HG02759 (cell line): ENCODE measurements at regions not wholly inside any gene's neighbourhood (a gene's known extent, or its start where the extent isn't known, plus 50 kb on each side); places are given as distances from the start of the nearest gene placed in this dataset.

ENCODE experiments used
- ATAC-seq: cut with Tn5 transposase; IDR thresholded peaks from one replicate; pipeline ENCODE4 v1.9.1; 2021; ENCODE audit warnings: mild to moderate bottlenecking, moderate library complexity; ENCODE audit not compliant: unreplicated experiment

GRCh38 chr13:38518328-38518727 lies 168.5 kb upstream of the FREM2 start:
- ATAC-seq = no peak

DNA sequence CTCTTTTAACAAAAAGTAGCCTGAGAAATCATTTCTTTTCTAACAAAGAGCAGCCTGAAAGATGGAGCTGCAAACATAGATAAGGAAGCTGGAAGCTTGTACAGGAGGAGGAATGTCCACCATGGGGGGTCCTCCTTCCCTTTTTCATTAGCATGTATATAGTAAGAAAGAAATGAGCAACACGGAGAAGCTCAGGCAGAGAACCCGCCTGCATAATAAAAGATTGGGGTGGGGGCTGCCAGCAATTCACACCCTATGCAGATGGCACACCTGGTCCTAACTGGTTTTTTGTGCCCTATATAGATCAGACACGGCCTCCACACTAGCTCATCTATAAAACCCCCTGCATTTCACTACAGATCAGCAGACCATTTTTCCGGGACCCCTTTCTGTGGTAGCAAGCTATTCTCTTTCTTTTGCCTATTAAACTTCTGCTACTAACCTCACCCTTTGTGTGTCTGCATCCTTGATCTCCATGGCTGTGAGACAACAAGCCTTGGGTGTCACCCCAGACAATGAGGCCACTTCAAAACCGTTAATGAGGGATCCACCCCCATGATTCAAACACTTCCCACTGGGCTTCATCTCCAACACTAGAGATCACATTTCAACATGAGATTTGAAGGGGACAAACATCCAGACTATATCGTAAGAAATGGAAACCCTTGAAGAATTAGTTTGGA lies 167.5 kb upstream of the FREM2 start:
- ATAC-seq = no peak

- ATAC-seq = no peak
Measured at GRCh38 chr13:38520041-38520440, 166.8 kb upstream of the FREM2 start.

DNA sequence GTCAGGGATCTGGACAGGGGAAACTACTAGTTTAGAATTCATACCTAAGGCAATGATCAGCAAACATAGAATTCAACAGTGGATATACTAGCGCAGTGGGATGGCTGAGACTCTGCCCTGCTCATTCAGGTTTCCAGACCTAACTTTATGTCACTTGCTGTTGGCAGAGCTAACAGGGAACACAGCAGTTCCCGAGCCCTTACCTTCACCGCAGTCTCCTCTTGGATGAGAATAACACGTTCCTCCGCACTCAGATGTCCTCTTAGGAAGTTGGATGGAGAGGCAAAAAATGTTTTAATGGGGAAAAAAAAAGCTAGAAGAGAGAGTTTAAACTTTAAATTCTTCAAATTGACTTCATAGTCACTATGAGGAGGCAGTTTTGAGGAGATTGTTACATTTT lies 159.7 kb upstream of the FREM2 start:
- no peak for ATAC-seq

GRCh38 chr13:38528986-38529385 lies 157.9 kb upstream of the FREM2 start:
- no peak for ATAC-seq

- ATAC-seq = no peak
Measured at GRCh38 chr13:38530492-38530891, 156.4 kb upstream of the FREM2 start.

DNA sequence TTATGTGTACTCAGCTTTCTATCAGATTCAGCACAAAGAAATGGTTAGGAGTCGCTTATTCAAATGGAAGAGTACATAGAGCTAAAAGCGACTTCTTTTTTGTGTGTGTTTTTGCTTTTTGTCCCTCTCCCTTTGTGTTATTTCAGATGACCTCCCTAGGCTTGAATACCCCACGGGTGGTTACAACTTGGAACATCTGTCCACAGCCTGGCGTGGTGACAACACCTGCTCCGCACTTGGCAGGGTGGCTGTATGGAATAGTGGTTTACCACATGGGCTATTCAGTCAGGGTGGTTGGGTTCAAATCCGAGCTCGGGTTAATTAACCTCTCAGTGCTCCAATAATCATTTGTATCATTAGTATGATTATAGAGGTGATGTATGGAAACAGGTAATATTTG lies 151.6 kb upstream of the FREM2 start:
- no peak for ATAC-seq

DNA sequence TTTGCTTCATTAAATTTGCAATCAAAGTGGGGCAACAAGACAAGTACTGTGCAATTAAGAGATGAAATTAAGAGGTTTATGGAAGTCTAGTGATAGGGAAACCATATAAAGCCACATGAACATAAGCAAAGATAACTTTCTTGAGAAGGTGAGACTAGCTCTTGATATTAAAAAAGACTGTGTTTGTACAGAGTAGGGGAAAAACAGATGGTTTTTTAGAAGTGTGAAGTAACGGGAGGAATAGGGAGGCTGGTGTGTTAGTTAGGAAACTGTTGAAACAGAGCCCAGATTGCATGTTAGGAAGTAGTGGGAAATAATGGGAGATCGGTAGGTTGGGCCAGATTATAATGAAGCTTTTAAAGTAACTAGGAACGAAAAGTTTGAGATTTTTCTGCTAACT lies 149.8 kb upstream of the FREM2 start:
- ATAC-seq = no peak

DNA sequence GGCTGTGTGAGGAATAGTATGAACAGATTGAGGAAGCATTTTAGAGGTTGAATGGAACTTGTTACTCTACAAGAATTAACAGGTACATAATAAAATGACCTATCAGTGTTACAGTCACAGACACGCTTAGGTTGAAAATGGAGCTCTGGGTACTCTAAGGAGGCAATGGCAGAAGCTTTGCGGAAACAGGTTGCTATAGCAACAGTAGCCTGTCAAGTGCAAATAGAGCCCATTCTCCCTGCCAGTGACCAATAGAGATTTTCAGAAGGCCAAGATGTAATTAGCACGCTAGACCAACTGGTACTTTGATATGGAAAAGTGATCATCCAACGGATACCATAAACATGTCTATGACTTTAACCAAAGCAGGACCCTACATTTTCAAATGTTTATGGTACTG lies 148.5 kb upstream of the FREM2 start:
- ATAC-seq = no peak

DNA sequence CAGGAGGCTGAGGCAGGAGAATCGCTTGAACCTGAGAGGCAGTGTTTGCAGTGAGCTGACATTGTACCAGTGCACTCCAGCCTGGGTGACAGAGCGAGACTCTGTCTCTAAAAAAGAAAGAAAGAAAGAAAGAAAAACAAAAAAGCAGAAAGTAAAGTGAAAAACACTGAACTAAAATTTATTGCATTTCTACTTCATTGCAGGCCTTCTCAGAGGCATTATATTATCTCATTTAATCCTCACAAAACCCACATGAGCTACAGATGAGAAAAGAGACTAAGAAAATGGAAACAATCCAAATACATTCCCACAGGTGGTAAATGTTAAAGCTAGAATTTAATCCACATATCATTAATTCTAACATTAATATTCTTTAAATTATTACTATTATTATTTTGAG lies 147.2 kb upstream of the FREM2 start:
- no peak for ATAC-seq

- no peak for ATAC-seq
Measured at GRCh38 chr13:38542601-38543000, 144.3 kb upstream of the FREM2 start.

GRCh38 chr13:38543561-38543960 lies 143.3 kb upstream of the FREM2 start:
- ATAC-seq = no peak

- no peak for ATAC-seq
Measured at GRCh38 chr13:38563739-38564138, 123.1 kb upstream of the FREM2 start.

GRCh38 chr13:38564256-38565150 lies 122.4 kb upstream of the FREM2 start:
- ATAC-seq = no peak

DNA sequence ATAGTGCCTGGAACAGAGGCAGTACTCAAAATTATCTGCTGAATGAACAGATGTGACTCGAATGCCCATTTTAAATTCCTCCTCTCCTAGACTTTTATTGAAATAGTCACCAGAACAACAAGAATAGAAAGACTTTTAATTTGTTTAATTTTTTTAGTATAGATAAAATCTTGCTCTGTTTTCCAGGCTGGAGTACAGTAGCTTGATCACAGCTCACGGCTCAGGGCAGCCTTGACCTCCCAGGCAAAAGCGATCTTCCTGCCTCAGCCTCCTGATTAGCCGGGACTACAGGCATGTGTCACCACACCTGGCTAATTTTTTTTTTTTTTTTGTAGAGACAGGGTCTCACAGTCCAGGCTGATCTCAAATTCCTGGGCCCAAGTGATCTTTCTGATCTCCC lies 120.9 kb upstream of the FREM2 start:
- no peak for ATAC-seq

- no peak for ATAC-seq
Measured at GRCh38 chr13:38566519-38566918, 120.4 kb upstream of the FREM2 start.

GRCh38 chr13:38570706-38571105 lies 116.2 kb upstream of the FREM2 start:
- no peak for ATAC-seq

- no peak for ATAC-seq
Measured at GRCh38 chr13:38575427-38575826, 111.5 kb upstream of the FREM2 start.

DNA sequence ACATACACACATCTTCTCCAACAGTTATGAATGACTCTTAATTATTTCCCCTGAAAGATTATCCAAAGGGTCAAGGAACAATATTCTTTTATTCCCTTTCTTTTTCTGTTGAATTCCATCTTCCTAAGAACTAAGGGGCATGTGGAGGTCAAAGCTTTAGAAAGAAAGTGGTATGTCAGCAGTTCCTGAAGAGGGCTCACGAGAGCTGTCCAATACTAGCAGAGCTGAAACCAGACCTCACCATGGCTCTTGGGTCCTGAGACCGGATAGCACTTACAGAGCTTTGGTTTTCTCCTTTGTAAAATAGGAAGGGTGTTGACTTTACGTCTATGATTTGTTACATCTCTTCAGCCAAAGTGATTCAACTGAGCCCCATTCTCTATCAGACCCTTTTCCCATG lies 109.8 kb upstream of the FREM2 start:
- ATAC-seq = no peak

GRCh38 chr13:38582133-38582532 lies 104.7 kb upstream of the FREM2 start:
- ATAC-seq = peak; percentile 64

GRCh38 chr13:38590230-38590629 lies 96.6 kb upstream of the FREM2 start:
- no peak for ATAC-seq

GRCh38 chr13:38590796-38591507 lies 95.9 kb upstream of the FREM2 start:
- no peak for ATAC-seq
